ENCODE measurements at regions not wholly inside any gene's neighbourhood (a gene's known extent, or its start where the extent isn't known, plus 50 kb on each side); places are given as distances from the start of the nearest gene placed in this dataset.

- DNase-seq = no peak
- Histone ChIP-seq H3K27me3 (ENCODE audit: control insufficient read depth, insufficient read depth, low read length, poor library complexity, severe bottlenecking) (no peaks in the 10 kb centered on the region), H3K9me3 (ENCODE audit: control insufficient read depth, low read length) (peaks cover 28% of the 10 kb centered on the region), H3K36me3 (ENCODE audit: control insufficient read depth, insufficient read depth, low read length) (no peaks in the 10 kb centered on the region), H3K4me3 (ENCODE audit: low read length) (no peak overlapping the region), H3K9ac (ENCODE audit: extremely low read depth, low read length, poor library complexity, severe bottlenecking) (no peak overlapping the region), H3K27ac (ENCODE audit: low read depth, low read length) (no peak overlapping the region), H3K4me1 (ENCODE audit: control insufficient read depth, insufficient read depth, low read length) (no peaks in the 10 kb centered on the region)
- Mint-ChIP-seq H3K36me3 (ENCODE audit: low read depth) (peaks cover 6% of the 10 kb centered on the region), H3K9me3 (peaks cover 25% of the 10 kb centered on the region), H3K4me1 (no peaks in the 10 kb centered on the region), H3K4me3 (no peak overlapping the region), H3K27ac (no peak overlapping the region), H3K27me3 (ENCODE audit: insufficient read depth) (no peaks in the 10 kb centered on the region)
- TF ChIP-seq CTCF (conservative IDR thresholded peaks at IDR 0.05) = no peak
- WGBS, 2 experiments (ENCODE audit: insufficient coverage in 1 of 2, insufficient read length in 1 of 2) = 86 to 88% methylated on average over 4 of the region's 4 CpGs
Measured at GRCh38 chr16:74053826-74054225, 242.8 kb upstream of the PSMD7 start.

GRCh38 chr16:74053312-74053711 is 243.3 kb upstream of the PSMD7 start:
- no peaks in the 10 kb centered on the region for H3K27me3 Mint-ChIP-seq (ENCODE audit: insufficient read depth)
- no peak for TF ChIP-seq CTCF (conservative IDR thresholded peaks at IDR 0.05)
- Histone ChIP-seq H3K9me3 (ENCODE audit: control insufficient read depth, low read length) (peaks cover 23% of the 10 kb centered on the region), H3K4me3 (ENCODE audit: low read length) (no peak overlapping the region), H3K9ac (ENCODE audit: extremely low read depth, low read length, poor library complexity, severe bottlenecking) (no peak overlapping the region), H3K27ac (ENCODE audit: low read depth, low read length) (no peak overlapping the region), H3K36me3 (ENCODE audit: control insufficient read depth, insufficient read depth, low read length) (no peaks in the 10 kb centered on the region), H3K27me3 (ENCODE audit: control insufficient read depth, insufficient read depth, low read length, poor library complexity, severe bottlenecking) (no peaks in the 10 kb centered on the region), H3K4me1 (ENCODE audit: control insufficient read depth, insufficient read depth, low read length) (no peaks in the 10 kb centered on the region)
- peaks cover 6% of the 10 kb centered on the region for H3K36me3 Mint-ChIP-seq (ENCODE audit: low read depth)
- no peak overlapping the region for H3K4me3 Mint-ChIP-seq
- H3K4me1 Mint-ChIP-seq = no peaks in the 10 kb centered on the region
- no peak overlapping the region for H3K27ac Mint-ChIP-seq
- DNase-seq = no peak
- H3K9me3 Mint-ChIP-seq = peaks cover 20% of the 10 kb centered on the region
- WGBS, 2 experiments (ENCODE audit: insufficient coverage in 1 of 2, insufficient read length in 1 of 2) = 100% methylated on average over 1 of the region's 1 CpG; no CpG with 5 or more reads in 1 of the 2 experiments

GRCh38 chr16:74052016-74052415 is 244.6 kb upstream of the PSMD7 start:
- Mint-ChIP-seq H3K9me3 (peaks cover 16% of the 10 kb centered on the region), H3K36me3 (ENCODE audit: low read depth) (peaks cover 6% of the 10 kb centered on the region), H3K27me3 (ENCODE audit: insufficient read depth) (no peaks in the 10 kb centered on the region), H3K27ac (no peak overlapping the region), H3K4me3 (no peak overlapping the region), H3K4me1 (no peaks in the 10 kb centered on the region)
- 96 to 100% methylated on average over 1 of the region's 1 CpG for WGBS, 2 experiments (ENCODE audit: insufficient coverage in 1 of 2, insufficient read length in 1 of 2)
- no peak overlapping the region for H3K4me3 ChIP-seq (ENCODE audit: low read length)
- H3K36me3 ChIP-seq (ENCODE audit: control insufficient read depth, insufficient read depth, low read length) = no peaks in the 10 kb centered on the region
- H3K9me3 ChIP-seq (ENCODE audit: control insufficient read depth, low read length) = peaks cover 18% of the 10 kb centered on the region
- no peak for DNase-seq
- H3K9ac ChIP-seq (ENCODE audit: extremely low read depth, low read length, poor library complexity, severe bottlenecking) = no peak overlapping the region
- TF ChIP-seq CTCF (conservative IDR thresholded peaks at IDR 0.05) = no peak
- no peaks in the 10 kb centered on the region for H3K27me3 ChIP-seq (ENCODE audit: control insufficient read depth, insufficient read depth, low read length, poor library complexity, severe bottlenecking)
- H3K4me1 ChIP-seq (ENCODE audit: control insufficient read depth, insufficient read depth, low read length) = no peaks in the 10 kb centered on the region
- H3K27ac ChIP-seq (ENCODE audit: low read depth, low read length) = no peak overlapping the region

All from endodermal cell (in vitro differentiated cells).